ENCODE measurements at regions not wholly inside any gene's neighbourhood (a gene's known extent, or its start where the extent isn't known, plus 50 kb on each side); places are given as distances from the start of the nearest gene placed in this dataset.

DNA sequence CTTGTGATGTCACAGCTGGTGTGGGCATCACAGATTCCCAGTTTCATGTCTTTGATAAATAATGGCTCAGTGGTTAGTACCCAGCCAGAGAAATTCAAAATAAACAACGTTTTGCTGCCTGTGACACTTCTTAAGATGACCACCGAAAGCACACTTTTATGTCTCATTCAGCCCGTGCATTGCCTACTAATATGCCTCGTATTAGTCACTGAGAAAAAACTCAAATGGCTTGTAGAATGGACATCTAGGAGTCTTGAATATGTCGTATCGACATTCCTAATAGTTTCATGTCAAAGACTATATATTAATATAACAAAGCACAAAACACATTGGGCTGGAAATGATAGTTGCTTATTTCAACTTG is 103.9 kb upstream of the FAT1 start:
- TF ChIP-seq POLR2AphosphoS5 (IDR thresholded peaks at IDR 0.05; ENCODE audit: low read depth, low read length) (no peak), FOXP2 (optimal IDR thresholded peaks at IDR 0.05; ENCODE audit: borderline replicate concordance, extremely low read depth, extremely low read length, insufficient read depth) (no peak)
